ENCODE measurements at regions not wholly inside any gene's neighbourhood (a gene's known extent, or its start where the extent isn't known, plus 50 kb on each side); places are given as distances from the start of the nearest gene placed in this dataset.

GRCh38 chr10:113433711-113434110, 119.1 kb upstream of the HABP2 start:
- in situ Hi-C loops (cut with HindIII; ENCODE audit: low sequenced_read_pairs) = no loop called here

- in situ Hi-C loops (cut with HindIII; ENCODE audit: low sequenced_read_pairs) = no loop called here
These were observed 118.5 kb upstream of the HABP2 start for GRCh38 chr10:113434315-113434714.

- in situ Hi-C loops (cut with HindIII; ENCODE audit: low sequenced_read_pairs) = no loop called here
These were observed 117.9 kb upstream of the HABP2 start for GRCh38 chr10:113434950-113435349.

- in situ Hi-C loops (cut with HindIII; ENCODE audit: low sequenced_read_pairs) = no loop called here
These were observed 117.0 kb upstream of the HABP2 start for GRCh38 chr10:113435881-113436280.

GRCh38 chr10:113436851-113437250, 116.0 kb upstream of the HABP2 start:
- in situ Hi-C loops (cut with HindIII; ENCODE audit: low sequenced_read_pairs) = no loop called here

GRCh38 chr10:113438652-113439051, 114.2 kb upstream of the HABP2 start:
- in situ Hi-C loops (cut with HindIII; ENCODE audit: low sequenced_read_pairs) = no loop called here

- in situ Hi-C loops (cut with HindIII; ENCODE audit: low sequenced_read_pairs) = no loop called here
These were observed 111.6 kb upstream of the HABP2 start for GRCh38 chr10:113441220-113441619.

- in situ Hi-C loops (cut with HindIII; ENCODE audit: low sequenced_read_pairs) = no loop called here
These were observed 111.1 kb upstream of the HABP2 start for GRCh38 chr10:113441686-113442270.

GRCh38 chr10:113442336-113442735, 110.5 kb upstream of the HABP2 start:
- in situ Hi-C loops (cut with HindIII; ENCODE audit: low sequenced_read_pairs) = no loop called here

- in situ Hi-C loops (cut with HindIII; ENCODE audit: low sequenced_read_pairs) = no loop called here
These were observed 109.5 kb upstream of the HABP2 start for GRCh38 chr10:113443141-113443925.

GRCh38 chr10:113444766-113445365, 108.0 kb upstream of the HABP2 start:
- in situ Hi-C loops (cut with HindIII; ENCODE audit: low sequenced_read_pairs) = no loop called here

- in situ Hi-C loops (cut with HindIII; ENCODE audit: low sequenced_read_pairs) = no loop called here
These were observed 107.1 kb upstream of the HABP2 start for GRCh38 chr10:113445736-113446135.

- in situ Hi-C loops (cut with HindIII; ENCODE audit: low sequenced_read_pairs) = no loop called here
These were observed 106.1 kb upstream of the HABP2 start for GRCh38 chr10:113446739-113447138.

GRCh38 chr10:113447278-113447677, 105.6 kb upstream of the HABP2 start:
- in situ Hi-C loops (cut with HindIII; ENCODE audit: low sequenced_read_pairs) = no loop called here

- in situ Hi-C loops (cut with HindIII; ENCODE audit: low sequenced_read_pairs) = no loop called here
These were observed 103.7 kb upstream of the HABP2 start for GRCh38 chr10:113449006-113449695.

GRCh38 chr10:113450046-113450804, 102.6 kb upstream of the HABP2 start:
- in situ Hi-C loops (cut with HindIII; ENCODE audit: low sequenced_read_pairs) = no loop called here

GRCh38 chr10:113450906-113451305, 101.9 kb upstream of the HABP2 start:
- in situ Hi-C loops (cut with HindIII; ENCODE audit: low sequenced_read_pairs) = no loop called here

GRCh38 chr10:113452146-113452845, 100.6 kb upstream of the HABP2 start:
- in situ Hi-C loops (cut with HindIII; ENCODE audit: low sequenced_read_pairs) = no loop called here

- in situ Hi-C loops (cut with HindIII; ENCODE audit: low sequenced_read_pairs) = no loop called here
These were observed 99.5 kb upstream of the HABP2 start for GRCh38 chr10:113453351-113453750.

GRCh38 chr10:113454341-113455061, 98.4 kb upstream of the HABP2 start:
- in situ Hi-C loops (cut with HindIII; ENCODE audit: low sequenced_read_pairs) = no loop called here

Data from DLD1 (cell line).